OCI-LY3 (cell line): ENCODE measurements at regions not wholly inside any gene's neighbourhood (a gene's known extent, or its start where the extent isn't known, plus 50 kb on each side); places are given as distances from the start of the nearest gene placed in this dataset.

Experiments used
- CTCF ChIP-seq: fragments of 200-600, 300-600 bp; sonication (generic); IDR thresholded peaks from 2 replicates; pipeline ENCODE4 v1.5.1; 2014; ENCODE audit warnings: antibody characterized with exemption, low read length, low read depth
- EZH2phosphoT487 ChIP-seq: fragments of 200-600 bp; shearing (Covaris generic); IDR thresholded peaks from 2 replicates; pipeline ENCODE4 v1.6.1; 2018; ENCODE audit warnings: antibody characterized with exemption, mixed run types, low read depth

DNA sequence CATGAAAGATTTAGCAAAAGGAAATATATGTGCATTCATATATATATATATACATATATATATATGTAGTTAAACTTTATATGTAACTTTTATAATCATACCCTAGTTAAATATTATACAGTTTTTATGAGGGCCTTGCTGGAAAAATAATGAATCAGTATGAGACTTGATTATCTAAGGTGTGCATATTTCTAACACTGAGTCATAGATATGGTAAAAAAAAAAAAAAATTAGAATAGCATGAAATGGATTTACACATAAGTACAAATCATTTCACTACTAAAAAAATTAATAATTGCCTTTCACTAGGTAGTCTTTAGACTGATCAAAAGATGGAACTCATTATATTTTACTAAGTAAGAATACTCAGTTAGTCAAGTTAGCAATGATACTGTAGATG is 51.3 kb upstream of the DST start:
- no peak for TF ChIP-seq CTCF
- TF ChIP-seq EZH2phosphoT487: no peak
